MCF 10A (cell line): ENCODE measurements at regions not wholly inside any gene's neighbourhood (a gene's known extent, or its start where the extent isn't known, plus 50 kb on each side); places are given as distances from the start of the nearest gene placed in this dataset.
"Not testable (repeated sequence)": the region's sequence is repeated elsewhere in the genome, so short reads cannot be mapped to it uniquely, and the experiment has no call there.

Source experiments
- BruUV-seq: library from RNA; stranded (reverse); fragments of 400-500 nt; replicated peaks from 2 replicates; lab custom pipeline; 2021; lab: Mats Ljungman, UMichigan
- CTCF ChIA-PET: fragments of 300-600 bp; sonication (Branson Sonifier 250); formaldehyde crosslinking; extraction: SDS; loops from one replicate; lab custom pipeline; 2021; ENCODE audit warnings: antibody characterized with exemption, inconsistent platforms; lab: Yijun Ruan, JAX
- POLR2A ChIA-PET: fragments of 300-600, 350-650 bp; sonication (Branson Sonifier 250); formaldehyde crosslinking; extraction: SDS; loops from one replicate; lab custom pipeline; 2020; ENCODE audit warnings: antibody characterized with exemption, inconsistent platforms; lab: Yijun Ruan, JAX
- DNase-seq: peaks from one replicate; pipeline ENCODE4 v3.0.0-alpha.2; 2018; ENCODE audit not compliant: unreplicated experiment
- H3K27ac Mint-ChIP-seq: one replicate; pipeline ENCODE4 v1.8.0; 2022; ENCODE audit warnings: mild to moderate bottlenecking, low read depth, mixed read lengths; ENCODE audit not compliant: unreplicated experiment
- H3K27me3 Mint-ChIP-seq: one replicate; pipeline ENCODE4 v1.8.0; 2022; ENCODE audit warnings: mixed read lengths; ENCODE audit not compliant: insufficient read depth, unreplicated experiment
- H3K36me3 Mint-ChIP-seq: one replicate; pipeline ENCODE4 v1.8.0; 2022; ENCODE audit warnings: mild to moderate bottlenecking, moderate library complexity, mixed read lengths; ENCODE audit not compliant: insufficient read depth, unreplicated experiment
- H3K4me1 Mint-ChIP-seq: one replicate; pipeline ENCODE4 v1.8.0; 2022; ENCODE audit warnings: mixed read lengths; ENCODE audit not compliant: insufficient read depth, unreplicated experiment
- H3K4me3 Mint-ChIP-seq: one replicate; pipeline ENCODE4 v1.8.0; 2022; ENCODE audit warnings: mild to moderate bottlenecking, moderate library complexity, mixed read lengths; ENCODE audit not compliant: unreplicated experiment
- H3K9me3 Mint-ChIP-seq: one replicate; pipeline ENCODE4 v1.8.0; 2022; ENCODE audit warnings: mixed read lengths; ENCODE audit not compliant: unreplicated experiment
- intact Hi-C: fragments of 100-400 bp; cut with micrococcal nuclease; formaldehyde crosslinking; loops from 2 replicates; pipeline ENCODE4 v1.14.1; 2022
- TF ChIP-seq, protein P1 (sequence below): fragments of 200-600 bp; IDR thresholded peaks from one replicate; pipeline ENCODE4 v1.8.0; 2022; ENCODE audit warnings: antibody characterized with exemption, mild to moderate bottlenecking; ENCODE audit not compliant: unreplicated experiment

DNA sequence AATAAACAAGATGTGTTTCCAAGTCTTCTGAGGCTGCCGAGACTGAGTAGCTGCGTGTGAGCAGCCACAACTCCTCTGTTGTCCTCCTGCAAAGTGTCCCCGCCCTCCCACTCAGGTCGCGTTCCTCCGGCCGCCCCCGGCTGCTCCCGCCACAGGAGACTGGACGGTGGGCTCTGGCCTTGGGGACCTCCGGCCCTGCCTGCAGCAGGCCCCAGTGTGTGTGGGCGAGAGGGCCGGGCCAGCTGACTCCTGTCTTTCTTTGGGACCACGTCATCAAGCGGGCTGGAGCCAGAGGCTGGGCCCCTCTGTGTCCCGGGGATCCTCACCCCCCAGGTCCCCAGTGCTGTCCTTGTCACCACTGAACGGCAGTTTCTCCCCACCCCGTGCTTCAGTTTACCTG lies 175.3 kb downstream of the NPIPB11 start:
- no TSS peak for BruUV-seq
- peaks cover 8% of the 10 kb centered on the region for H3K9me3 Mint-ChIP-seq
- POLR2A ChIA-PET: no interaction called here
- H3K27ac Mint-ChIP-seq: no peak overlapping the region
- H3K36me3 Mint-ChIP-seq: no peaks in the 10 kb centered on the region
- TF ChIP-seq, protein P1, sequence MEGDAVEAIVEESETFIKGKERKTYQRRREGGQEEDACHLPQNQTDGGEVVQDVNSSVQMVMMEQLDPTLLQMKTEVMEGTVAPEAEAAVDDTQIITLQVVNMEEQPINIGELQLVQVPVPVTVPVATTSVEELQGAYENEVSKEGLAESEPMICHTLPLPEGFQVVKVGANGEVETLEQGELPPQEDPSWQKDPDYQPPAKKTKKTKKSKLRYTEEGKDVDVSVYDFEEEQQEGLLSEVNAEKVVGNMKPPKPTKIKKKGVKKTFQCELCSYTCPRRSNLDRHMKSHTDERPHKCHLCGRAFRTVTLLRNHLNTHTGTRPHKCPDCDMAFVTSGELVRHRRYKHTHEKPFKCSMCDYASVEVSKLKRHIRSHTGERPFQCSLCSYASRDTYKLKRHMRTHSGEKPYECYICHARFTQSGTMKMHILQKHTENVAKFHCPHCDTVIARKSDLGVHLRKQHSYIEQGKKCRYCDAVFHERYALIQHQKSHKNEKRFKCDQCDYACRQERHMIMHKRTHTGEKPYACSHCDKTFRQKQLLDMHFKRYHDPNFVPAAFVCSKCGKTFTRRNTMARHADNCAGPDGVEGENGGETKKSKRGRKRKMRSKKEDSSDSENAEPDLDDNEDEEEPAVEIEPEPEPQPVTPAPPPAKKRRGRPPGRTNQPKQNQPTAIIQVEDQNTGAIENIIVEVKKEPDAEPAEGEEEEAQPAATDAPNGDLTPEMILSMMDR: no peak
- H3K4me3 Mint-ChIP-seq: no peak overlapping the region
- CTCF ChIA-PET: no interaction called here
- DNase-seq: no peak
- intact Hi-C loops: no loop called here
- H3K27me3 Mint-ChIP-seq: no peaks in the 10 kb centered on the region
- H3K4me1 Mint-ChIP-seq: no peaks in the 10 kb centered on the region

DNA sequence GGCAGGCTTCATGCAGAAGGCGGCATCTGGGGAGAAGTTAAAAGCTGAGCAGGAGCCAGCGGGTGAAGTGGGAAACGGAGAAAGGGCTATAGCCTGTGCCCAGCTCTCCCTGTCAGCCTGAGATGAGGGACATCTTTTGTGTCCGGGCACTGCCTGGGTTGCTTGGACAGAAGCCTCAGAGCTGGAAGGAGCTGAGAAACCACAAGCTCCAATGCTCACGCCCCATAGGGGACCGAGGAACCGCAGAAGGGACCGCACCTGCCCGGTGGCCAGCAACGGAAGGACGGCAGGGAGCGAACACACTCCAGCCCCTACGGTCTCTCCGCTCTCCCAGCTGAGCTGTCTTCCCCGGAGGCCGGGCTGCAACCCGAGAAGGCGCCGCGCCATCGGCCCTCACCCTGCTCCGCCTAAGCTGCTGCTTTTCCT lies 175.8 kb downstream of the NPIPB11 start:
- TF ChIP-seq, protein P1: no peak
- peaks cover 10% of the 10 kb centered on the region for H3K9me3 Mint-ChIP-seq
- no TSS peak for BruUV-seq
- intact Hi-C loops: no loop called here
- ChIA-PET POLR2A (no interaction called here), CTCF (interaction anchor here (0.6 kb wide), 1 partner anchor 116 kb away, joined by 3 read pairs; no protein-coding TSS in a partner anchor)
- DNase-seq: no peak
- no peaks in the 10 kb centered on the region for H3K4me1 Mint-ChIP-seq
- H3K27ac Mint-ChIP-seq: no peak overlapping the region
- no peak overlapping the region for H3K4me3 Mint-ChIP-seq
- no peaks in the 10 kb centered on the region for H3K27me3 Mint-ChIP-seq
- no peaks in the 10 kb centered on the region for H3K36me3 Mint-ChIP-seq

DNA sequence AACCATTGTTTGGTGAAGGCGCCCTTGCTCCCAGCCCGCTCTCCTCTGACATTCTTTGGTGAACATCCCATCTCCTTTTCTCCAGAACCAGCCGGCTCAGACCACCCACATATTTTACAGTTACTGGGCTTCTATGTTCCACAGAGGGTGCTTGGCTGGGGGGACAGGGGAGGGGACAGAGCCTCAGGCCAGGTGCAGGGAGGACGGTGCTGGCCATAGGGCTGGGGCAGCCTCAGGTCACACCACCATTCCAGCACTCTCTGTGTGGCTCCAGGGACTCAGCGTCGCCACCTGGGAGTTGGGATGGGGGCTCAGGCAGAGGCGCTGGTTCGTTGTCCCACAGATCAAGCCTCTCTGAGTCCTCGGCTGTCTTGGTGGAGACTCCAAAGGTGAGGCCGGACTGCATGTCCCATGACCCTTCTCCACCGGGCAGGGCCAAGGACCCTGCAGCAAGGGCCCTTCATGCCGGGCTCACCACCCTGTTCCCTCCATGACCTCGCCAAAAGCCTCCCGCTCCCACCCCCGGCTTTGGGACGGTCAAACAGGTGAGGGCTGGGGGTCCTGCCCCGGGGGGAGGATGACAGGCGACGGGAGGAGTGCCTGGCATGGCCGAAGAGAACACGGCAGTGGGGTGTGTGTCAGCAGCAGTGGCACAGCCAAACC lies 176.4 kb downstream of the NPIPB11 start:
- BruUV-seq: not testable (repeated sequence)

DNA sequence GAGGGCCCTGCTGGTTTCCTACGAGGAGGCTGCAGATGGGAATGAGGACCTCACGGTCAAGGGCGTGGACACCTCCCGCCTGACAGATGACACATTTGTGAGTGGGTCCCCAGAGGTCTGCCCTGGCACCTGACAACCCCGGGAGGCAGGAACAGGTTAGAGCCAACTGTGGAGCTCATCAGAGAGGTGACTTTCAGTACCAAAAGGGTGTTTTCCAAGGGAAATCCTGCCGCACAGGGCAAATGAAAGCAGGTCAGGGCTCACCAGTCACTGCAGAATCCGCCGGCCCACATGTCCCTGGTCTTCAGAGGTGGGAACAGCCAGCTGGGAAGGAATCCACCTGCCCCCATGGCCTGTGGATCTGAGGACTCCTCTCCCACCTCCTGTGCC lies 176.9 kb downstream of the NPIPB11 start:
- H3K27ac Mint-ChIP-seq, H3K9me3 Mint-ChIP-seq, H3K36me3 Mint-ChIP-seq, H3K4me3 Mint-ChIP-seq, DNase-seq, POLR2A ChIA-PET, BruUV-seq, H3K27me3 Mint-ChIP-seq, CTCF ChIA-PET, H3K4me1 Mint-ChIP-seq: not testable (repeated sequence)
- intact Hi-C loops: loop anchor here (5.0 kb wide), 1 partner anchor 88 kb away; no protein-coding TSS in a partner anchor

More for the DNA sequence above, 176.4 kb downstream of the NPIPB11 start:
- intact Hi-C loops, H3K9me3 Mint-ChIP-seq, H3K4me1 Mint-ChIP-seq, H3K27ac Mint-ChIP-seq, H3K4me3 Mint-ChIP-seq, DNase-seq, H3K36me3 Mint-ChIP-seq, POLR2A ChIA-PET, H3K27me3 Mint-ChIP-seq: not testable (repeated sequence)
- CTCF ChIA-PET: interaction anchor here (0.6 kb wide), 1 partner anchor 115 kb away, joined by 3 read pairs; no protein-coding TSS in a partner anchor

DNA sequence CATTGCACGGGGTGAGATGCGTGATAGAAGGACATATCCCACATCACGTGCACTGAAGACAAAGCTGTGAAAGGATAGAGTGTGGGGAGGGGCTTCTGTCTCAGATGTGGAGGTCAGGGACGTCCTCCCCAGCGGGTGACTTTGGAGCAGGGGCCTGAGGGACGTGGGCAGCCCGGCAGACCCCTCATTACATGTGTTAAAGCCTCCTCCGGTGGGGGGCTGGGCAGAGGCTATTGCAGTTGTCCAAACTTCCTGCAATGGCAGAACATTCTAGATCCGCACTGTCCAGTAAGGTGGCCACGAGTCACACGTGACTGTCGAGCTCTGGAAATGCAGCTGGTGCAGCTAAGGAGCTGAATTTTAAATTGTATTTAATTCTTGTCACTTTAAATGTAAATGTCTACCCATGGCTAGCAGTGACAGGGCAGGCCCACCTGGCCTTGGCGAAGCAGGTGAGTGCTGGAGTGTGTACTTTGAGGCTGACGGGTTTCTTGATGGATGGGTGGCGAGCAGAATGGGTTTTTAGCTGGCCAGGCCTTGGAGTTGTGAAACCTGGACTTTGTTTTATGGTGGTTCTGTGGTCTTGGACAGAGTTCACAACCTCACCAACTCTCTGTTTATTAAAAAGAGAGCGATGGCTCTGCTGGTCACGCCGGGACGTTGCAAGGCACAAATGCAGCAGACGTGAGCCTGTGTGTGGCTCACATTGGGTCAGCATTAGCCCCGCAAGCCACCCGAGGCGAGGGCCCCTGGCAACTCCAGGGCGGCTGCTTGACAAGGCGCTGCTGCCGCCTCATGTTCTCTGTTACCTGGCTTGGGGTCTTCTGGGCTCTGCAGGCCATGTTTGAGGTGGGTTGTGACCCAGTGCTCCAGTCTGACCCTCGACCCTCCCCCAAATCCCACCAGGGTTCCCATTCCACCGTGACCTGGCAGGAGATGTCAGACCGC lies 177.6 kb downstream of the NPIPB11 start:
- CTCF ChIA-PET, H3K9me3 Mint-ChIP-seq, H3K36me3 Mint-ChIP-seq, POLR2A ChIA-PET, H3K4me3 Mint-ChIP-seq, H3K4me1 Mint-ChIP-seq, H3K27me3 Mint-ChIP-seq, DNase-seq, H3K27ac Mint-ChIP-seq, BruUV-seq: not testable (repeated sequence)
- intact Hi-C loops: loop anchor here (5.0 kb wide), 1 partner anchor 88 kb away; no protein-coding TSS in a partner anchor
